AG04450 (cell line): ENCODE measurements at regions not wholly inside any gene's neighbourhood (a gene's known extent, or its start where the extent isn't known, plus 50 kb on each side); places are given as distances from the start of the nearest gene placed in this dataset.
"Not testable (repeated sequence)": the region's sequence is repeated elsewhere in the genome, so short reads cannot be mapped to it uniquely, and the experiment has no call there.

ENCODE experiments used
- CTCF ChIA-PET: fragments of 300-600, 350-600 bp; formaldehyde crosslinking; extraction: SDS; loops from one replicate; lab custom pipeline; 2022; ENCODE audit warnings: antibody characterized with exemption, inconsistent platforms; lab: Charles Lee
- POLR2A ChIA-PET: fragments of 350-600 bp; formaldehyde crosslinking; extraction: SDS; loops from one replicate; lab custom pipeline; 2021; ENCODE audit warnings: antibody characterized with exemption, inconsistent platforms; lab: Yijun Ruan, JAX
- DNase-seq: peaks from one replicate; pipeline ENCODE4 v3.0.0-alpha.2; 2011; ENCODE audit warnings: low read depth, low spot score
- H3K27ac ChIP-seq: one replicate; pipeline ENCODE4 v1.5.1; 2012; ENCODE audit warnings: low read depth, low read length, control low read depth
- H3K27me3 ChIP-seq: one replicate; pipeline ENCODE4 v1.6.0; 2012; ENCODE audit warnings: low read length; ENCODE audit not compliant: control insufficient read depth, insufficient read depth
- H3K4me3 ChIP-seq: 2 replicates; pipeline ENCODE4 v1.5.1; 2011; ENCODE audit warnings: mild to moderate bottlenecking, low read depth, low read length, control low read depth
- H3K9me3 ChIP-seq: 2 replicates; pipeline ENCODE4 v1.5.1; 2012; ENCODE audit warnings: low read length; ENCODE audit not compliant: control insufficient read depth, insufficient read depth
- TF ChIP-seq, protein P1 (sequence below): IDR thresholded peaks from 2 replicates; pipeline ENCODE4 v1.5.1; 2011; ENCODE audit warnings: low read depth, low read length, control low read depth, inconsistent platforms

DNA sequence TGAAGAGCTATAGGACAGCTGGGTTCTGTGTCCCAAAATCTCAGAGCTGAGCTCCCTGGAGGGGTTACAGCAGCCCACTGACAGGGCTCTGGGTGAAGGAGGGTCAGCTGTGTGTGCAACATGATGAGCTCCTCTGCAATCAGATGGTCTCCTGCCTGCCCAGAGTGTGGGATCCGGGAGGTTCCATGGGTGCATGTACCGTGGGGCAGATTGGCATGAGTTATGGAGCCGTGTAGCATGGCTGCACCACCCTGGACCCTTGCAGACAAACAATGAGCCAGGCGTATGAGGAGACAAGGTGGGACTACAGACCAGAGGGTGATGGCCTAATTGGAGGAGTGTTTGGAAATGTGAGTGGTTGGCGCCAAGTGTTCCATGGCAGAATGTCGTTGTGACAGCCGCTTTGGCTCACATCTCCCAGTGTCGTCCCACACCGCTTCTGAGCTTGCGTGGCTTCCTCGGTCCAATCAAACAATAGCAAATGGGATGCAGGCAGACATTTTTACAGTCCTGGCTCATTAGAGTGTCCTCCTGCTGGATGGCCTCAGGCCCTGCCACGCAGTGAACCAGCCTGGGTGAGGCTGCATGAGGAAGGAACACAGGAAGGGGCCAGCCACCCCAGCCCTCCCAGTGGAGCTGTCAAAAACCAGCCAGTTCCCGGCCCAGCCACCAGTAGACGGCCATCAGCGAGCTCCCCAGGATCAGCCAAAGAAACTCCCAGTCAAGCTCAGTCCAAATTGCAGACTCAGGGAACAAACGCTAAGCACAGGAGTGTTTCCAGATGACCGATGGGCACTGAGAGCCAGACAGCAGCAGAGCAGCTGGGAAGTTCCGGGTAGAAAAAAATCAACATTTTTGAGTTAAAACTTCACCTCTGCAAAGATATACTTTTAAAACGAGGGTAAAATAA is 1066.9 kb downstream of the BRD1 start:
- Histone ChIP-seq H3K9me3 (peaks cover 66% of the 10 kb centered on the region), H3K27me3 (no peaks in the 10 kb centered on the region), H3K27ac (no peak overlapping the region), H3K4me3 (no peak overlapping the region)
- no peak for DNase-seq
- ChIA-PET CTCF (no interaction called here), POLR2A (no interaction called here)
- TF ChIP-seq, protein P1, sequence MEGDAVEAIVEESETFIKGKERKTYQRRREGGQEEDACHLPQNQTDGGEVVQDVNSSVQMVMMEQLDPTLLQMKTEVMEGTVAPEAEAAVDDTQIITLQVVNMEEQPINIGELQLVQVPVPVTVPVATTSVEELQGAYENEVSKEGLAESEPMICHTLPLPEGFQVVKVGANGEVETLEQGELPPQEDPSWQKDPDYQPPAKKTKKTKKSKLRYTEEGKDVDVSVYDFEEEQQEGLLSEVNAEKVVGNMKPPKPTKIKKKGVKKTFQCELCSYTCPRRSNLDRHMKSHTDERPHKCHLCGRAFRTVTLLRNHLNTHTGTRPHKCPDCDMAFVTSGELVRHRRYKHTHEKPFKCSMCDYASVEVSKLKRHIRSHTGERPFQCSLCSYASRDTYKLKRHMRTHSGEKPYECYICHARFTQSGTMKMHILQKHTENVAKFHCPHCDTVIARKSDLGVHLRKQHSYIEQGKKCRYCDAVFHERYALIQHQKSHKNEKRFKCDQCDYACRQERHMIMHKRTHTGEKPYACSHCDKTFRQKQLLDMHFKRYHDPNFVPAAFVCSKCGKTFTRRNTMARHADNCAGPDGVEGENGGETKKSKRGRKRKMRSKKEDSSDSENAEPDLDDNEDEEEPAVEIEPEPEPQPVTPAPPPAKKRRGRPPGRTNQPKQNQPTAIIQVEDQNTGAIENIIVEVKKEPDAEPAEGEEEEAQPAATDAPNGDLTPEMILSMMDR = no peak

DNA sequence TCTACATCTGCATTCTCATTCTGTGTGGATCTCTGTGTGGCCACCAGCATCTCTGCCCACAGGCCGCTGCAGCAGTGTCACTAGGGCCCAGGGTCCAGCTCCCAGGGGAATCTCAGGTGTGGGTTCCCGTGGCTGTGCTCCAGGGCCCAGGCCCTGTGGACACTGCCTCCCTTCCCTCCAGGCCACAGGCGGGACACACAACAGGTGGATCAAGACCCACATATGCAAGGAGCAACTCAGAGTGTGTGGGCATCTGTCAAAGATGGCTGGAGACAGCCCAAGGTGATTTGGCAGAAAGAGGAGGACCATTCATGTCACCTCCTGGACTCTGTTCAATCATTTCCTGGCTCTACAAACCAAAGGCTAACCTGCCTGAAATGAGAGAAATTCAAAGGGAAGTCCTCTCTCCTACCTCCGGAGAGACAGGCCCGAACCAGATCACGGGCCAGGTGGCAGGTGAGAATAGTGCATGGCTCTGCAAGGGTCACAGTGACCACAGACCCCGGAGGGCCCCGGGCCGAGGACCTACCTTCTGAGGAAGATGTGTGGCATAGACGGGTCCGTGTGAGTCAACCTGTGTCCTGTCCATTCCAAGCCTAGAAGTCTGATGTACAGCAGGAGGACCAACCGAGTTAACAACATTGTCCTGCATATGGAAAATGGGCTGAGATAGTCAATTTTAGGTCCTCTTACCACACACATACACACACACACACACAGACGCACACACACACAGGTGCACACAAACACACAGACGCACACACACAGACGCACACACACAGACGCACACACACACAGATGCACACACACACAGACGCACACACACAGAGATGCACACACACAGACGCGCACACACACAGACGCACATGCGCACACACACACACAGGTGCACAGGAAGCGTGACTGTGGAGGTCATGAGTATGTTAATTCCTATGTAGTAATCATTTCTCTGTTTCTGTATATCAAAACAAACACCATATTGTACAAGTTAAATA is 1068.5 kb downstream of the BRD1 start:
- TF ChIP-seq, protein P1 = no peak
- Histone ChIP-seq H3K4me3 (no peak overlapping the region), H3K27me3 (no peaks in the 10 kb centered on the region), H3K9me3 (peaks cover 78% of the 10 kb centered on the region), H3K27ac (no peak overlapping the region)
- ChIA-PET POLR2A (no interaction called here), CTCF (no interaction called here)
- DNase-seq = no peak

DNA sequence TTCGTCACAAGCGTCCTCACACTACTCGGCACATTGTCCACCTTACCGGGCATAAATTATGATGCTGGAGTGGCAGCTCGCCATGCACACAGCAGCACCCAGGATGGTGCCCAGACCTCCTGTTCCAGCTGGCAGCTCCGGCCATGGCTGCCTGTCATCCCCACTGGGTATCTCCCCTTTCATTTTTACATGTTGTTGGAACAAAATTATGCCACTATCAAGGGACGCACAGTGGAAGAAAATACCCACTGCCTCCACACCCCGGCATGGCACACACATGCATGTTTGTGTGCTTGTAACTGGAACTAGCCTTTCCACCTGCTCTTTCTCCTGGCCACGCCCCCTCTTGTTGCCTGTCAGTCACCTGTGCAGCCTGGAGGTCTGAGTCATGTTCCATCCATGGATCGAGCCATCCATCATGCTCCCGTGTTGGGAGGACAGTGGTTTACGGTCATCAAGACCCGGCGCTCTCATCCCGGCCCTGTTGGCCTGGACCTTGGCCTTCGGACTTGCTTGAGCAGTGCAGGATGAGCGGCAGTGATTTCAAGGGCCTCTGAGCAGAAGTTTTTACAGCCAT is 1069.6 kb downstream of the BRD1 start:
- Histone ChIP-seq H3K27ac (no peak overlapping the region), H3K9me3 (peaks cover 86% of the 10 kb centered on the region), H3K27me3 (no peaks in the 10 kb centered on the region), H3K4me3 (no peak overlapping the region)
- TF ChIP-seq, protein P1 = no peak
- ChIA-PET POLR2A (no interaction called here), CTCF (no interaction called here)
- no peak for DNase-seq

DNA sequence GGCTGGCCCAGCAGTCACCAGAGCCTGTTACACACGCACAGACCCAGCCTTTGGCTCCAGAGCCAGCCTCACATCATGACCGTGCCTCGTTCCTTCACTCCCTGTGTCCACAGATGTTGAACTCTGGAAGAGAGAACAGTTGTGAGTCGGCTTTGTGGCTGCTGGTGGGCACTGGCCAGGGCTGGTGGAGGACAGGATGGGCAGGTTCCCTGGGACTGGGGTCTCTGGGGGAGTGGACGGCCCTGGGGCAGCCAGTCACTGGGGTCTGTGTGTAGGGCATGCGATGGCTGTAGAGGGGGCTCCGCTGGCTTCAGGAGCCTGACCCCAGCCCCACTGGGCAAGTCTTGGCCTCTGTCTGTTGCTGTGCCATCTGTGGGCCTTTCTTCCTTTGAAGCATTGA is 1070.1 kb downstream of the BRD1 start:
- Histone ChIP-seq H3K27me3 (no peaks in the 10 kb centered on the region), H3K4me3 (no peak overlapping the region), H3K9me3 (peaks cover 91% of the 10 kb centered on the region), H3K27ac (no peak overlapping the region)
- POLR2A ChIA-PET = no interaction called here
- TF ChIP-seq, protein P1 = no peak
- no peak for DNase-seq
- CTCF ChIA-PET = no interaction called here

DNA sequence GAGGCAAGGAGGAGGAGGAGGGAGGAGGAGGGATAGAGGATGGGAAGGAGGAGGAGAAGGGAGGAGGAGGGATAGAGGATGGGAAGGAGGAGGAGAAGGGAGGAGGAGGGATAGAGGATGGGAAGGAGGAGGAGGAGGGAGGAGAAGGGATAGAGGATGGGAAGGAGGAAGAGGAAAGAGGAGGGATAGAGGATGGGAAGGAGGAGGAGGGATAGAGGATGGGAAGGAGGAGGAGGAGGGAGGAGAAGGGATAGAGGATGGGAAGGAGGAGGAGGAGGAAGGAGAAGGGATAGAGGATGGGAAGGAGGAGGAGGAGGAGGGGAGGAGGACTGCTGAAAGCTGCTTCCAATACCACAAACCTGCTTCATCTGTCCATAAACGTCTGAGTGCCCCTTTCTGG is 1070.5 kb downstream of the BRD1 start:
- H3K27me3 ChIP-seq, POLR2A ChIA-PET, CTCF ChIA-PET, H3K4me3 ChIP-seq, DNase-seq, H3K27ac ChIP-seq: not testable (repeated sequence)
- H3K9me3 ChIP-seq = peaks cover 95% of the 10 kb centered on the region
